Fibroblast of peridontal ligament (primary cell): ENCODE measurements at regions not wholly inside any gene's neighbourhood (a gene's known extent, or its start where the extent isn't known, plus 50 kb on each side); places are given as distances from the start of the nearest gene placed in this dataset.

ENCODE experiments used
- DNase-seq: peaks from one replicate; pipeline ENCODE4 v3.0.0-alpha.2; 2010; ENCODE audit errors: extremely low read depth

GRCh38 chr6:41404182-41404845, 68.9 kb downstream of the NCR2 start:
- DNase-seq = no peak

GRCh38 chr6:41405941-41406727, 70.7 kb downstream of the NCR2 start:
- no peak for DNase-seq

- DNase-seq = no peak
These were observed 71.5 kb downstream of the NCR2 start for GRCh38 chr6:41406728-41407489.

- no peak for DNase-seq
These were observed 73.2 kb downstream of the NCR2 start for GRCh38 chr6:41408576-41408975.

- no peak for DNase-seq
These were observed 73.6 kb downstream of the NCR2 start for GRCh38 chr6:41408982-41409381.

- no peak for DNase-seq
These were observed 74.1 kb downstream of the NCR2 start for GRCh38 chr6:41409489-41409888.

- DNase-seq = no peak
These were observed 76.6 kb downstream of the NCR2 start for GRCh38 chr6:41411961-41412360.

GRCh38 chr6:41413250-41413649, 77.8 kb downstream of the NCR2 start:
- no peak for DNase-seq

- no peak for DNase-seq
These were observed 81.1 kb downstream of the NCR2 start for GRCh38 chr6:41416501-41416837.

- DNase-seq = no peak
These were observed 83.3 kb downstream of the NCR2 start for GRCh38 chr6:41418741-41419140.

GRCh38 chr6:41419385-41419784, 84.0 kb downstream of the NCR2 start:
- no peak for DNase-seq

GRCh38 chr6:41420186-41420585, 84.8 kb downstream of the NCR2 start:
- DNase-seq = no peak

GRCh38 chr6:41422161-41422560, 86.8 kb downstream of the NCR2 start:
- DNase-seq = no peak

GRCh38 chr6:41423002-41423401, 87.6 kb downstream of the NCR2 start:
- DNase-seq = no peak

- DNase-seq = peak; percentile 80
These were observed 89.1 kb downstream of the NCR2 start for GRCh38 chr6:41424370-41425058.

GRCh38 chr6:41425511-41425910, 90.1 kb downstream of the NCR2 start:
- no peak for DNase-seq

- DNase-seq = no peak
These were observed 91.0 kb downstream of the NCR2 start for GRCh38 chr6:41426438-41426851.

GRCh38 chr6:41426888-41427641, 91.7 kb downstream of the NCR2 start:
- DNase-seq = no peak

GRCh38 chr6:41427642-41428335, 92.4 kb downstream of the NCR2 start:
- DNase-seq = no peak

GRCh38 chr6:41428336-41428995, 93.1 kb downstream of the NCR2 start:
- DNase-seq = no peak
